ENCODE measurements at regions not wholly inside any gene's neighbourhood (a gene's known extent, or its start where the extent isn't known, plus 50 kb on each side); places are given as distances from the start of the nearest gene placed in this dataset.
A peak's percentile ranks its signal among the peaks of the same experiment; 100 is the strongest.

DNA sequence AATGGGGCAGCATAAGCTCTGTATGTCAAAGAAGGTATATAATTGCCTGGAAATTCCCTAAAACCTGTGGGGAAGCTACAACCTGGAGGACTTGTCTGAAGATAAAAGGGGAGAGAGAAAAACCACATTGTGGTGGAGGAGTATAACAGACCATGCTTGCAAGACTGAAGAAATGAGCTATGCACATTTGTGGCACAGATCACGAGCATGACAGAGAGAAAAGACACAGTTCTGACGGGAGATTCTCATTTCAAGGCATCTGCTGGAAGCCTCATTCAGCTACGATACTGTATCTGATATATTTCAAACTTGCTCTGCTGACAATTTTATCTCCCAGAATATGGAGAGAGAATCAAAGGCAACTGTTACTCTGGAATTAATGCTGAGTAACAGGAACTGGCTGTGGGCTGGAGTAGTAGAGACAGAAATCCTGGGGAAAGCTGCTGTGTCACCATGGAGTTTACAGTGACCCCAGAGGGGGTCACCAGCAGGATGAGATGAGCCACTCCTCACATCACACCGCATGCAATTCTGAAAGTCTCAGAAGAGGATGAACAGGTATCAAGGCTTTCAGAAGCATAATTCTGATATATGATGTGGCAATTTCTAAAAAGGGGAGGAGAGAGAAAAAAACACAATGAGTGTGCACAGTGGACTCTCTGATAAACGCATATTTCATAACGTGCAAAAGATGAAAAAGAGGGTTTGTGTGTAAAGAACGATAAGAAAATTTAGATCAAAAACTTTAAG lies 528.8 kb downstream of the IRX1 start:
- DNase-seq: no peak
- peaks cover 4 to 5% of the 10 kb centered on the region in 2 donors for H3K9me3 Mint-ChIP-seq
- no peak overlapping the region for H3K27ac Mint-ChIP-seq
- H3K4me3 Mint-ChIP-seq: no peak overlapping the region
- no peaks in the 10 kb centered on the region for H3K36me3 Mint-ChIP-seq (ENCODE audit: insufficient read depth in 2 of 2)
- no peaks in the 10 kb centered on the region for H3K27me3 Mint-ChIP-seq (ENCODE audit: low read depth)
- no peak for ATAC-seq (replicated peaks in 1 of 2)
- H3K4me1 Mint-ChIP-seq (ENCODE audit: low read depth): peaks cover 5% of the 10 kb centered on the region

- no peaks in the 10 kb centered on the region for H3K27me3 Mint-ChIP-seq (ENCODE audit: low read depth)
These were observed 533.4 kb downstream of the IRX1 start for GRCh38 chr5:4128994-4129393.

GRCh38 chr5:4129523-4129922 lies 533.9 kb downstream of the IRX1 start:
- H3K9me3 Mint-ChIP-seq: peaks cover 2% of the 10 kb centered on the region in 2 donors
- H3K27ac Mint-ChIP-seq: no peak overlapping the region
- no peaks in the 10 kb centered on the region for H3K27me3 Mint-ChIP-seq (ENCODE audit: low read depth)
- H3K36me3 Mint-ChIP-seq (ENCODE audit: insufficient read depth in 2 of 2): no peaks in the 10 kb centered on the region
- no peak for DNase-seq
- H3K4me3 Mint-ChIP-seq: no peak overlapping the region
- ATAC-seq (replicated peaks in 1 of 2): no peak
- H3K4me1 Mint-ChIP-seq (ENCODE audit: low read depth): peaks cover 2% of the 10 kb centered on the region

More at GRCh38 chr5:4128994-4129393, 533.4 kb downstream of the IRX1 start:
- Mint-ChIP-seq H3K9me3 (peaks cover 2% of the 10 kb centered on the region in 2 donors), H3K4me3 (no peak overlapping the region), H3K27ac (no peak overlapping the region), H3K4me1 (ENCODE audit: low read depth) (peaks cover 5% of the 10 kb centered on the region), H3K36me3 (ENCODE audit: insufficient read depth in 2 of 2) (no peaks in the 10 kb centered on the region)
- DNase-seq (no peak), ATAC-seq (replicated peaks in 1 of 2) (no peak)

DNA sequence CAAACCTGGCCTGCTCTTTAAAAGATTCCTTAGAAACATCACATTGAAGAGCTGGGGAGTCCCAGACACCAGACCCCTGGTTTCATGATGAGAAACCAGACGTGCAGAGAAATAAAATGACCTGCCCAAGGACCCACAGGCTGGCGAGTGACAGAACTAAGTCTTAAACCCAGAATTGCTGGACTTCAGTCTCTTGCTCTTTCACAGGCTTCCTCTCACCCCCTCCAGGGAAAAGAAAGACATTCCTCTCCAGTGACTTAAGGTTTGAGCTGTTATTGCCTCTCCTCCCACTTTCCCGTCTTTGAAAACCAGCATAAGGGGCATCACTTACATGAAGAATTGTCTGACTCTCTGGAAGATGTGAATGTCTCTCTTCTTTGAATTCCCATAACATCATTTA lies 535.2 kb downstream of the IRX1 start:
- ATAC-seq (replicated peaks in 1 of 2): no peak
- Mint-ChIP-seq H3K4me3 (no peak overlapping the region), H3K27me3 (ENCODE audit: low read depth) (no peaks in the 10 kb centered on the region), H3K9me3 (peaks cover 2% of the 10 kb centered on the region in 2 donors), H3K36me3 (ENCODE audit: insufficient read depth in 2 of 2) (no peaks in the 10 kb centered on the region), H3K27ac (no peak overlapping the region), H3K4me1 (ENCODE audit: low read depth) (no peaks in the 10 kb centered on the region)
- DNase-seq: no peak

DNA sequence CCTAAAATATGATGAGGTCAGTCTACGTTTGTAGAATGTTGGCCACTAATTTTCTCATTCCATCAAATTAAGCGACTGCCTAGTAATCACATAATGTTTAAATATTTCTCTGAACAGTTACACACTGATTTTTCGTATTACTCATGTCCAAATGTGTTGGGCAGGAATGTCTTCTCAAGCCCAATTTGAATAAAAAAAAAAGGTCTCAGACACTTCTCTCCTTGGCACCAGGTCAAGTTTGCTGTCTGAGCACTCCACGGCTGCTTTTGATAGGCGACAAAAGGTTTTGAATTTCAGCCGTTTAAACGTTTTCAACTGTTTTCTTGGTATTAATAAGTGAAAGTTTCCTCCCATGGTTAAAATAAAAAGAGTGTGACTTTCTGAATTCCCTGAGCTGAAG lies 542.1 kb downstream of the IRX1 start:
- Mint-ChIP-seq H3K4me3 (no peak overlapping the region), H3K27me3 (ENCODE audit: low read depth) (no peaks in the 10 kb centered on the region), H3K27ac (no peak overlapping the region), H3K9me3 (peaks cover 3 to 4% of the 10 kb centered on the region in 2 donors), H3K4me1 (ENCODE audit: low read depth) (no peaks in the 10 kb centered on the region), H3K36me3 (ENCODE audit: insufficient read depth in 2 of 2) (no peaks in the 10 kb centered on the region)
- no peak for ATAC-seq (replicated peaks in 1 of 2)
- no peak for DNase-seq

DNA sequence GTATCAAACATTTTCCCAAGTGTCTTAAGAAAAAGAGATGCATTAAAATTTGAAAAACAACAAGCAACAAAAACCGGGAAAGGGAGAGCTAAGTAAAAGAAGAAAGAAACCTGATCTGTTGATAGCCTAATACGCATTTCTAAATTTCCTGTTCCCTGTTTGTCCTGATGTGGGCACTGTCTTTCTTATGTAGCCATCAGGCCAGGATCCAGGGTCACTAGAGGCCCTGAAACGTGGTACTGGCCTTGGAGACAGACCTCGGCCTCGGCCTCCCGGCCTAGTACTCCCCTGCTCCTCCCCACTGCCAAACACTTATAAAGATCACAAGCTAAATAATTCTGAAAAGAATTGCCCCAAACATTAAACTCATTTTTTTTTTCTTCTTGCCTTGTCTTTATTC lies 547.2 kb downstream of the IRX1 start:
- no peaks in the 10 kb centered on the region for H3K4me1 Mint-ChIP-seq (ENCODE audit: low read depth)

GRCh38 chr5:4144411-4145007 lies 548.9 kb downstream of the IRX1 start:
- Mint-ChIP-seq H3K27ac (no peak overlapping the region), H3K36me3 (ENCODE audit: insufficient read depth in 2 of 2) (no peaks in the 10 kb centered on the region), H3K4me3 (no peak overlapping the region), H3K4me1 (ENCODE audit: low read depth) (no peaks in the 10 kb centered on the region), H3K9me3 (peaks cover 6 to 15% of the 10 kb centered on the region in 2 donors), H3K27me3 (ENCODE audit: low read depth) (no peaks in the 10 kb centered on the region)
- ATAC-seq (replicated peaks in 1 of 2) (no peak), DNase-seq (no peak)

More for the DNA sequence above, 547.2 kb downstream of the IRX1 start:
- Mint-ChIP-seq H3K27ac (no peak overlapping the region), H3K9me3 (peaks cover 6 to 15% of the 10 kb centered on the region in 2 donors), H3K36me3 (ENCODE audit: insufficient read depth in 2 of 2) (no peaks in the 10 kb centered on the region), H3K4me3 (no peak overlapping the region), H3K27me3 (ENCODE audit: low read depth) (no peaks in the 10 kb centered on the region)
- DNase-seq (no peak), ATAC-seq (replicated peaks in 1 of 2) (no peak)

GRCh38 chr5:4145511-4145910 lies 549.9 kb downstream of the IRX1 start:
- H3K9me3 Mint-ChIP-seq: peaks cover 2 to 13% of the 10 kb centered on the region in 2 donors
- DNase-seq (no peak), ATAC-seq (replicated peaks in 1 of 2) (no peak)
- no peak overlapping the region for H3K4me3 Mint-ChIP-seq
- H3K4me1 Mint-ChIP-seq (ENCODE audit: low read depth): no peaks in the 10 kb centered on the region
- no peak overlapping the region for H3K27ac Mint-ChIP-seq
- no peaks in the 10 kb centered on the region for H3K27me3 Mint-ChIP-seq (ENCODE audit: low read depth)
- H3K36me3 Mint-ChIP-seq (ENCODE audit: insufficient read depth in 2 of 2): no peaks in the 10 kb centered on the region

DNA sequence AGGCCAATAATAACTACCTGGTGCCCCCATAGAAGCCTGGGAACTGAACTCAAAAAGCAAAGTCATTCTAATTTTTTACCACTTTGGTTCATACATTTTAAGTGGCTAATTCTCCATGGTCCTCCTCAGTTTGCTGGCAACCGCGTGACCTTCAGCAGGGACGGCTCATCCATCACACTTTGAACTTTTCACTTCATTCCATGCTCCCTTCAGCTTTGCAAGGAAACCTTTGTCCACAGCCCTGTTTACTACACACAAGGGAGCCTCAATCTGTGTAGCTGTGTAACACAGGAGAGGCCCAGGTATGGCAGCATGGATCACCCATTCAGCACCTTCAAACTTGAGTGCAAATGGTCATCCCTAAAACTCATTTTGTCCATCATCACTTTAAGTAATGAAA lies 552.4 kb downstream of the IRX1 start:
- Mint-ChIP-seq H3K9me3 (peaks cover 2 to 11% of the 10 kb centered on the region in 2 donors), H3K4me1 (ENCODE audit: low read depth) (no peaks in the 10 kb centered on the region), H3K27ac (no peak overlapping the region), H3K4me3 (no peak overlapping the region), H3K36me3 (ENCODE audit: insufficient read depth in 2 of 2) (no peaks in the 10 kb centered on the region), H3K27me3 (ENCODE audit: low read depth) (no peaks in the 10 kb centered on the region)
- ATAC-seq (replicated peaks in 1 of 2) (no peak), DNase-seq (no peak)

- DNase-seq (no peak), ATAC-seq (replicated peaks in 1 of 2) (no peak)
- no peak overlapping the region for H3K27ac Mint-ChIP-seq
- no peaks in the 10 kb centered on the region for H3K36me3 Mint-ChIP-seq (ENCODE audit: insufficient read depth in 2 of 2)
- peaks cover 2 to 7% of the 10 kb centered on the region in 2 donors for H3K9me3 Mint-ChIP-seq
- no peak overlapping the region for H3K4me3 Mint-ChIP-seq
- no peaks in the 10 kb centered on the region for H3K4me1 Mint-ChIP-seq (ENCODE audit: low read depth)
- no peaks in the 10 kb centered on the region for H3K27me3 Mint-ChIP-seq (ENCODE audit: low read depth)
These were observed 554.4 kb downstream of the IRX1 start for GRCh38 chr5:4150067-4150466.

DNA sequence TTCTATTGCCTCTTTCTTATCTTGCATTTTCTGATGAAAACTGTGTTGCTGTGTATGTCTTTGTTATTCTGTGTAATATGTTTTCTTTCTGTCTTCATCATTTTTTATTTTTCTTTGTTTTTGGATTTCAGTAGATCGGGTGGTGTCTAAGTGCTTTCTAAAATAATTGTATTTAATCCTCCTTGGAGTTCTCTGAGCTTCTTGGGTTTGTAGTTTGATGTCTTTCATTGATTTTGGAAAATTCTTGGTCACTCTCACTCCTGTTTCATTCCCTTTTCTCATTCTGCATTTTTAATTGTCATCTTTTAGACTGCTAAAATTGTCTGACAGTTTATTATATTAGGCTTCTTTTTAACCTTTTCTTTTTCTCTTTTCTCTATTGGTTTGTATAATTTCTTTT lies 560.5 kb downstream of the IRX1 start:
- Mint-ChIP-seq H3K36me3 (ENCODE audit: insufficient read depth in 2 of 2) (no peaks in the 10 kb centered on the region), H3K27me3 (ENCODE audit: low read depth) (no peaks in the 10 kb centered on the region), H3K9me3 (peaks cover 7 to 8% of the 10 kb centered on the region in 2 donors), H3K27ac (no peak overlapping the region), H3K4me3 (no peak overlapping the region), H3K4me1 (ENCODE audit: low read depth) (no peaks in the 10 kb centered on the region)
- ATAC-seq (replicated peaks in 1 of 2) (no peak), DNase-seq (no peak)

DNA sequence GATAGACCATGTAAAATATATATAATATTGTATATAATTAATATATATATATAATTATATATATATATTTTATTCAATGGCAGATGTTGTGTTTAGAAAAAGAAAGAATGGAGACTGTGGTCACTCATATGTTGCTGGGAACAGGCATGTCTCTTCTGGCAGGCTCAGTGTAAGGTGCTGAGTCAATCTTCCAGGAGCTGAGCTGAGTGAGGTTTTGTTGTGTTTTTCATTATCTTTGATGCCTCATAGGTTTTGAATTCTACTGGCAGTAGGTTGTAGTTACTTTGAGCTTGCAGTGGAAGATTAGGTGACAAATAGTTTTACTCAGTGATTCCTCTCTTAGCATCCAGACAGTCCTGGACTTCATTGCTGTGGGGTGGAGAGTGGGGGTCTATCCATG lies 561.3 kb downstream of the IRX1 start:
- Mint-ChIP-seq H3K9me3 (peaks cover 7 to 10% of the 10 kb centered on the region in 2 donors), H3K27me3 (ENCODE audit: low read depth) (no peaks in the 10 kb centered on the region), H3K4me3 (no peak overlapping the region), H3K36me3 (ENCODE audit: insufficient read depth in 2 of 2) (no peaks in the 10 kb centered on the region), H3K27ac (no peak overlapping the region), H3K4me1 (ENCODE audit: low read depth) (no peaks in the 10 kb centered on the region)
- no peak for DNase-seq
- peak in 1 of 2 donors; percentile 64 for ATAC-seq (replicated peaks in 1 of 2)

DNA sequence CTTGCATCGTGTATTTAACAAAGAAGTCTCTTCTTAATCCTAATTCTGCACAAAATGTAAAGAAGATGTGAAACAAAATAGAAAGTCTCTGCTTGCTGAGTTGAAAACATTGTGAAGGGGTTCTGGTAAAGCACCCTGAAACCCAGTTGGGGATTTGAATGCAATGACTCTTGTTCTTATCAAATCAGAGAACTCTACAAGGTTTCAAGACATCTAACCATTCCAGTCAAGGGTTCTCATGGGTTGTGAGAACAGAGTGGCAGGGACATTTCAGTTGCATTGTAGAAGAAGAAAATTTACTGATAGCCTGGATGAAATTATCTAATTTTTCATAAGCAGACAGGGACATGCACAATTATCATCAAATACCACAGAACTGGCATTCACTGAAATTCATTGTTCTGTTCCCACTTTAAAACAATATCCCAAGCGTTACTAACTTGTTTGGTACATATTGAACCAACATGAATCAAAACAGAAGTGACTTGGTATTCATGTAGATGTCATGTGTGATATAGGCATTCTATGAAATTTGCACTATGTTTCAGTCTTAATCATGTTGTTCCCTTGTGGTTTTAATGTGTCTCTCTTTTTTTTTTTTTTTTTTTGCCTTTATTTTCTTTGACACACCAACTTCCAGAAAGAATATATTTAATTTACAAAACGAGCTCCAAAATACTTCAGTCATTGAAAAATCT lies 563.3 kb downstream of the IRX1 start:
- Mint-ChIP-seq H3K4me1 (ENCODE audit: low read depth) (no peaks in the 10 kb centered on the region), H3K9me3 (peaks cover 7 to 10% of the 10 kb centered on the region in 2 donors), H3K27ac (no peak overlapping the region), H3K4me3 (peak overlapping the region in 1 of 2 donors; percentile 13), H3K36me3 (ENCODE audit: insufficient read depth in 2 of 2) (no peaks in the 10 kb centered on the region), H3K27me3 (ENCODE audit: low read depth) (no peaks in the 10 kb centered on the region)
- ATAC-seq (replicated peaks in 1 of 2): peak; percentile 35 to 66
- DNase-seq: no peak

Data from activated T-cell treated with anti-CD3 and anti-CD28 coated beads, Interleukin-2, amount 50 U/mL, for 72 hours (primary cell).